GM12874 (cell line): ENCODE measurements at regions not wholly inside any gene's neighbourhood (a gene's known extent, or its start where the extent isn't known, plus 50 kb on each side); places are given as distances from the start of the nearest gene placed in this dataset.

ENCODE experiments used
- TF ChIP-seq, protein P1 (sequence below): IDR thresholded peaks from 2 replicates; pipeline ENCODE4 v1.5.1; 2011; ENCODE audit warnings: low read depth, mild to moderate bottlenecking, control low read depth, low read length, moderate library complexity; ENCODE audit not compliant: insufficient read depth

DNA sequence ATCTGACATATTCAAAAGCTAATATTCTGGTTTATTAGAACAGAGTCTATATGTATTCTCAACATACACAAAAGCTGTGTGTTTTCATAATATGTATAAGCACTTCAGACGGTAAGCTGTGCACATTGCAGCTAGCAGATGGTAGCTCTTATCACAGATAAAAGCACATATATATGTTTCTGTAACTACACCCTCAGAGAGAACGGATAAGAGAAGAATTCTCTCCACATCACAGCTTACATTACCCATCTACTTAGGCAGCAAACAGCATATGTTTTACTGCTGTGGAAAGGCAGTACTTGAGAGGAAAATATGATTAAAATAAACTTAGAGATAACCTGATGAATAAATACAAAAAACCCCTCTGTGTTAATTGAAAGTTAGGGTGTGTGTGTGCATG lies 450.9 kb upstream of the ZNF608 start:
- TF ChIP-seq, protein P1, sequence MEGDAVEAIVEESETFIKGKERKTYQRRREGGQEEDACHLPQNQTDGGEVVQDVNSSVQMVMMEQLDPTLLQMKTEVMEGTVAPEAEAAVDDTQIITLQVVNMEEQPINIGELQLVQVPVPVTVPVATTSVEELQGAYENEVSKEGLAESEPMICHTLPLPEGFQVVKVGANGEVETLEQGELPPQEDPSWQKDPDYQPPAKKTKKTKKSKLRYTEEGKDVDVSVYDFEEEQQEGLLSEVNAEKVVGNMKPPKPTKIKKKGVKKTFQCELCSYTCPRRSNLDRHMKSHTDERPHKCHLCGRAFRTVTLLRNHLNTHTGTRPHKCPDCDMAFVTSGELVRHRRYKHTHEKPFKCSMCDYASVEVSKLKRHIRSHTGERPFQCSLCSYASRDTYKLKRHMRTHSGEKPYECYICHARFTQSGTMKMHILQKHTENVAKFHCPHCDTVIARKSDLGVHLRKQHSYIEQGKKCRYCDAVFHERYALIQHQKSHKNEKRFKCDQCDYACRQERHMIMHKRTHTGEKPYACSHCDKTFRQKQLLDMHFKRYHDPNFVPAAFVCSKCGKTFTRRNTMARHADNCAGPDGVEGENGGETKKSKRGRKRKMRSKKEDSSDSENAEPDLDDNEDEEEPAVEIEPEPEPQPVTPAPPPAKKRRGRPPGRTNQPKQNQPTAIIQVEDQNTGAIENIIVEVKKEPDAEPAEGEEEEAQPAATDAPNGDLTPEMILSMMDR, result no peak

DNA sequence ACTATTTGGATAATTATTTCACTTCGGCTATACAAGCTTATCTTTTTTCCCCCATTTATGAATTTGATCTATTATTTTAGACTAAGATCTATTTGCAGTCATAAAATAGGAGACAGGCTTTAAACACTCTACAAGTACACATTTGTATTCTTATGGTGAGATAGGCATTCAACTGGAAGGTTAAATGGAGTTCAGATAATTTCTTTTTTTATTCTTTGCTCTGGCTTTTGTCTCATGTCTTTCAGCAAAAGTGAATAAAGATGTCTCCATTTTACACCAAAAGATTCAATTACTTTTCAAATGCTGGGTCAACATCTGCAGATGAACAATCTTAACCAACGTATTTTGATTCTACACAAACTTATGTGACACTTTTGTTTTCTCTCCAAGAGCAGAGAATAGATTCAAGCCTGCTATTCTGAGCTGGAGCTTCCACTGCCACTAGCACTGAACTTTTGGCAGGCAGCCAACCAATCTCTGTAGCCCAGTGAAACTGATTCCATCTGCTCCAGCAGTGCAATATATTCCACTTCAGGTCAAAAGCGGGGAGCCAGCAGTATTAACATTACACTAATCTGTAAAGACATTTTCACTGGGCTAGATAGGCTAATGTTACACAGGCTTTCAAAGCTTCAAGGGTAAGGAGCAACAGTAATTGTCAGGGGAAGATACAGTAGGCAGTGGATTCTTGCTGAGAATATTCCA lies 452.0 kb upstream of the ZNF608 start:
- TF ChIP-seq, protein P1, result no peak

DNA sequence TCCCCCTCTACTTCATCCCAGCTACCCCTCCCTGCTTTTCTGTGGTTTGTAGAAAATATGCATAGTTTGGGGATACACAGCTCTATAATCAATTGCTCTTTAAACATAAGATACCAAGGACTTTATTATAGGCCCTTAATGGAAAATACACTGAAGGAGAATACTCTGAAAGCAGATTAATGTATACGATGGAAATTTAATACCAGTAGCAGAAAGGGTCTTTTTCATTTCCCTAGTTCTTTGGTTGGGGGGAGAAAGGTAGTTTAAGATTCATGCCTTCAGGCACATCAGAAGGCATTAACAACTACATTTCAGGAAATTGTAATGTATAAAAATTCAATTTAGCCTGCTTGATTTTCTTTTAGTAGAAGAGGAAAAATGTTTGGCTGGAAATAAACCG lies 452.9 kb upstream of the ZNF608 start:
- TF ChIP-seq, protein P1, result no peak

DNA sequence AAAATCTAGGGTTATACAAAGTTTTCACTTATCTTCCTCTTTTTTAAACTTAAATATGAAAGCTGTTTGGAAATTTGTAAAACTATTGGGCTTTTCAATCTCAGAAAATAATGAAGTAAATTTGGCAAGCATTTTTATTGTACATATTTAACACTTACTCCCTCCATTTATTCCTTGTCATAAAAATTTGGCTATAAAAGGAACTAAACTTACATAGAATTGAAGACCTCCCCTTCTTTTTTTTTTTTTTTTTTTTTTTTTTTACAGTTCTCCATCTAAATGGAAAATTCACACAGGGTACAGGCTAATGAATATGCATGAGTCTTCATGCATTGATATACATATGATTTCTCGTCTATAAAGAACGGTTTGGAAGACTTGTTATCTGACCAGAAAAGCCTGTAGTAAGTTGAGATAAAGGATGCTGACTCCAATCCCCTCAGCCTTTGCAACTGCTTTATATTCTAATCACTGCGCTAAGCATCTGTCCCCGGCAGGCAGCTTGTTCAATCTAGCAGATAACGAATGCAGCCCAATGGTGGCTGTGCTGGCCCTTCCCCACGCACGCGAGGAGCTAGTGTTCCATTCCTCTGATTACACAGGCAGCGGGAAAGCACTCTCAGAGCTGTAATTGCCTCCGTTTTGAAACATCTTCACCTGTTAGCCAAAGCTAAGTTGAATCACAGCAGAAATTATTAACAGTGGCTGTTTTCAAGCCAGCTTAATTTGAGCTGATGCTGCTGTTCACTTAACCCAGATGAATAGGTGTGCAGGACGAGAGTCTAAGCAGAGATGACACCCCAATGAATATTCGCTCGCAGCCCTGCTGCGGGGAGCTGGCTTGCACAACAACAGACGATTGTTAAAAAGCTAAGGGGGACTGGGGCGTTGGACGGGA lies 453.8 kb upstream of the ZNF608 start:
- TF ChIP-seq, protein P1, result no peak

DNA sequence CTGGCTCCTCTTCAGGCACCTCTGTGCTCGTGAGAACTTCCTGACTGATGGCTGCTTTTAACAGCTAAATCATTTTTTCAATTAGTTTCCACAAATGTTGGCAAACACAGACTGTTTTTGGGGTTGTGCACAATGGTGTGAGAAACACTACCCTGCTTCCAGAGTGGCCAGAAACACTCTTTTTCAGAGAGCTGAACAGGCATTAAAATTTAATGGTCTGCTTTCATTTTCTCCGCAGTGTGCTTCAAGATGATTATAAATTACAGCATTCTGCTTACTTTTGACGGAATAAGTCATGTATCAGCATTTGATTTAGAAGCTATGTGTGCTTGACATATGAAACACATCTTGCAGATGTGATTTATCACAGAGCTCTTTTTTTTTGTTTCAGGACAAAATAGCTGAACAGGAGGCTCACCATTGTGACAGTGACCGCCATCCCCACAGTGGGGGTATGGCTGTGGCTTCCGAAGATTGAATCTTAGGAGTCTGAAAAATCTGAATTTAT lies 454.5 kb upstream of the ZNF608 start:
- TF ChIP-seq, protein P1, result no peak

DNA sequence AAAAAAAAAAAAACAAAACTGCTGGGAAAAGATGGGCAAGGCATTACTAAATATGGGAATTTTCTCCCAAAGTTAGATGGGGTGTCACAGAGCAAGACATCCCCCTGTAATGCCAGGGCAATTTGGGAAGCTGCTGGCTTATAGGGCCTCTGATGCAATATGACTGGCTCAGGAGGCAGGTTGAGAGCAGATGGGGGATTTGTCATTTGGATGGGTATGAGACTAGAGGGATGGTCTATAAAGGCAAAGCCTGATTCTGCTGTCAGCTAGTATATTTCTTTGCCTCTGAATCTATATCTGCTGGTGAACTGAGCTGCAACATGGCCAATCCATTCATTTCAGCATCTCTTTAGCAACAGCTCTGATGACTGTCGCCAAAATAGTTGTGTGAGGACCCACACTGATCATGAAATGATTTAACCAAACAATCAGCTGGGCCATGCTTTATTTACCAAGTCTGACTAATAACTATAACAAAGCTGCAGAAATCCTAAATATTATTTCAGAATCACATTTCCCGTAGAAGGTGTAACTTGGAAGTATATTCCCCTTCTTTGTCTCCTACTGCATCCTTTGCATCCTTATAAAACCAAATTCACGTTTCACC lies 455.1 kb upstream of the ZNF608 start:
- TF ChIP-seq, protein P1, result no peak

DNA sequence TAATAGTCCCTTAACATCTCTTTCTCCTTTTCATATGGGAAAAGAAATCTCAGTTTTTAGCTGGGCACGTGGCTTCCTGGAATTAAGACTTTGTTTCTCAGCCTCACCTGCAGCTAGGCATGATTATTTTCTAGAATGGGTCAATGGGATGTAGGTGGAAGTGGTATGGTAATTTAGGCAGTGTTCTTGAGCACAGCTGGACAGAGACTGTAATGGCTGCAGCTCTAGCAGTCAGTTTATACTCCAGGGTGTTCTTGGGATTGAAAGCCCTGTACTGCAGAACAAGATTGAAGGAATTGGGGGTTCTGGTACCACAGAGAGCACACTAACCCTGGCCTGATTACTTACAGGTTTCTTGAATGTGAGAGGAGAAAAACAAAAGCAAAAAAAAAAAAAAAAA lies 455.9 kb upstream of the ZNF608 start:
- TF ChIP-seq, protein P1, result no peak
